ENCODE measurements at regions not wholly inside any gene's neighbourhood (a gene's known extent, or its start where the extent isn't known, plus 50 kb on each side); places are given as distances from the start of the nearest gene placed in this dataset.

DNA sequence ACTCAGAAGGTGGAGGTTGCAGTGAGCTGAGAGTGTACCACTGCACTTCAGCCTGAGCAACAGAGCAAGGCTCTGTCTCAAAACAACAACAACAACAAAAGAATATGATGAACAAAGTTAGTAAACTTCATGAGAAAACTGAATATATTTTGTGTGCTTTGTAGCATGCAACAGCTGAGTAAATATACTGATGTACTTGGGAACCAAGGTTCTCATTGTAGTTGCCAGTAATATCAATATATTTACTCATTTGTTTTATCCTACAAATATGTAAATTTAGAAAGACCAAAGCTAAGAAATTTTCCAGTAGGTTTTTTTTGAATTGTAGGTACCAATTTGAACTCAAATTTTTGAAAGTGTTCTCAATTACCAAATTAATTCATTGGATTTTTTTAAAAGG is 127.2 kb downstream of the IPO8 start:
- TF ChIP-seq, protein P1, sequence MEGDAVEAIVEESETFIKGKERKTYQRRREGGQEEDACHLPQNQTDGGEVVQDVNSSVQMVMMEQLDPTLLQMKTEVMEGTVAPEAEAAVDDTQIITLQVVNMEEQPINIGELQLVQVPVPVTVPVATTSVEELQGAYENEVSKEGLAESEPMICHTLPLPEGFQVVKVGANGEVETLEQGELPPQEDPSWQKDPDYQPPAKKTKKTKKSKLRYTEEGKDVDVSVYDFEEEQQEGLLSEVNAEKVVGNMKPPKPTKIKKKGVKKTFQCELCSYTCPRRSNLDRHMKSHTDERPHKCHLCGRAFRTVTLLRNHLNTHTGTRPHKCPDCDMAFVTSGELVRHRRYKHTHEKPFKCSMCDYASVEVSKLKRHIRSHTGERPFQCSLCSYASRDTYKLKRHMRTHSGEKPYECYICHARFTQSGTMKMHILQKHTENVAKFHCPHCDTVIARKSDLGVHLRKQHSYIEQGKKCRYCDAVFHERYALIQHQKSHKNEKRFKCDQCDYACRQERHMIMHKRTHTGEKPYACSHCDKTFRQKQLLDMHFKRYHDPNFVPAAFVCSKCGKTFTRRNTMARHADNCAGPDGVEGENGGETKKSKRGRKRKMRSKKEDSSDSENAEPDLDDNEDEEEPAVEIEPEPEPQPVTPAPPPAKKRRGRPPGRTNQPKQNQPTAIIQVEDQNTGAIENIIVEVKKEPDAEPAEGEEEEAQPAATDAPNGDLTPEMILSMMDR (IDR thresholded peaks at IDR 0.05; ENCODE audit: low read depth, low read length, missing input control), result no peak
- no peak for TF ChIP-seq GABPA (IDR thresholded peaks at IDR 0.05 in 1 of 2, conservative IDR thresholded peaks at IDR 0.05 in 1 of 2)
- no peak for TF ChIP-seq SP1 (IDR thresholded peaks at IDR 0.05)
- TF ChIP-seq MAX (IDR thresholded peaks at IDR 0.05), result no peak
- no peak for TF ChIP-seq REST (IDR thresholded peaks at IDR 0.05)
